GM12878 (cell line): ENCODE measurements at regions not wholly inside any gene's neighbourhood (a gene's known extent, or its start where the extent isn't known, plus 50 kb on each side); places are given as distances from the start of the nearest gene placed in this dataset.

Experiments used
- ATAC-seq: fragments of 200-7000 bp; cut with Tn5 transposase; 3 replicates; pipeline ENCODE4 v1.9.1; 2020; ENCODE audit warnings: mild to moderate bottlenecking, moderate library complexity
- BruUV-seq: library from RNA; stranded (reverse); fragments of 400-500 nt; replicated peaks from 2 replicates; lab custom pipeline; 2021; lab: Mats Ljungman, UMichigan
- CTCF ChIA-PET: fragments of 300-600 bp; sonication (Branson Sonifier 250); formaldehyde crosslinking; extraction: SDS; loops from one replicate; lab custom pipeline; 2021; ENCODE audit warnings: inconsistent platforms; lab: Yijun Ruan, JAX
- POLR2A ChIA-PET: fragments of 350-600 bp; formaldehyde crosslinking; extraction: SDS; loops from one replicate; lab custom pipeline; 2021; ENCODE audit warnings: inconsistent platforms; lab: Charles Lee
- RAD21 ChIA-PET: fragments of 300-600 bp; sonication (Branson Sonifier 250); formaldehyde crosslinking; loops from one replicate; lab custom pipeline; 2023; ENCODE audit warnings: antibody characterized with exemption; ENCODE audit not compliant: unreplicated experiment; lab: Charles Lee
- SMC1A ChIA-PET: fragments of 300-600 bp; sonication (Branson Sonifier 250); formaldehyde crosslinking; loops from one replicate; lab custom pipeline; 2023; ENCODE audit not compliant: unreplicated experiment, uncharacterized antibody; lab: Charles Lee
- DNase-seq: peaks from one replicate; pipeline ENCODE4 v3.0.0-alpha.2; 2011; ENCODE audit warnings: low read depth, low spot score
- FAIRE-seq: peaks from 3 replicates; lab custom pipeline; 2011; peaks lifted over from hg19 to GRCh38; lab: Jason Lieb, UNC
- H2AFZ ChIP-seq: 2 replicates; pipeline ENCODE4 v1.6.0; 2011; ENCODE audit warnings: low read depth, low read length, control low read depth; ENCODE audit not compliant: control insufficient read depth
- H3K27ac ChIP-seq: 2 replicates; pipeline ENCODE4 v1.5.1; 2011; ENCODE audit warnings: control low read depth; ENCODE audit not compliant: control insufficient read depth, insufficient read depth
- H3K27me3 ChIP-seq, 2 experiments: replicated peaks in 1 of 2; 2 replicates each; pipeline versions ENCODE4 v1.6.0 to v1.6.1; 2011; ENCODE audit warnings: low read length in 1 of 2; ENCODE audit not compliant: control insufficient read depth in 2 of 2, insufficient read depth in 2 of 2
- H3K36me3 ChIP-seq, 2 experiments: 2 replicates each; pipeline ENCODE4 v1.5.1; 2011; ENCODE audit warnings: low read length in 1 of 2; ENCODE audit not compliant: control insufficient read depth in 2 of 2, insufficient read depth in 2 of 2
- H3K4me1 ChIP-seq: 2 replicates; pipeline ENCODE4 v1.6.1; 2011; ENCODE audit warnings: mild to moderate bottlenecking, low read length, moderate library complexity, mixed read lengths; ENCODE audit not compliant: control insufficient read depth, insufficient read depth
- H3K4me2 ChIP-seq: 2 replicates; pipeline ENCODE4 v1.6.0; 2011; ENCODE audit warnings: control low read depth; ENCODE audit not compliant: control insufficient read depth, insufficient read depth
- H3K4me3 ChIP-seq: fragments of 200-600 bp; sonication (generic); 2 replicates; pipeline ENCODE4 v1.5.1; 2016
- H3K79me2 ChIP-seq: 2 replicates; pipeline ENCODE4 v1.6.0; 2011; ENCODE audit warnings: low read length; ENCODE audit not compliant: control insufficient read depth, insufficient read depth
- H3K9ac ChIP-seq: 2 replicates; pipeline ENCODE4 v1.8.0; 2011; ENCODE audit warnings: low read length, control low read depth, mixed read lengths; ENCODE audit not compliant: control insufficient read depth, insufficient read depth
- H3K9me3 ChIP-seq: replicated peaks from 3 replicates; pipeline ENCODE4 v1.5.1; 2011; ENCODE audit warnings: mild to moderate bottlenecking, low read length; ENCODE audit not compliant: control insufficient read depth, insufficient read depth
- H4K20me1 ChIP-seq: 2 replicates; pipeline ENCODE4 v1.6.0; 2011; ENCODE audit not compliant: control insufficient read depth, insufficient read depth
- BMI1 ChIP-seq: fragments of 450-650 bp; IDR thresholded peaks from 2 replicates; pipeline ENCODE4 v1.6.1; 2016; ENCODE audit warnings: mild to moderate bottlenecking, moderate library complexity, borderline replicate concordance
- BRCA1 ChIP-seq: IDR thresholded peaks from 2 replicates; pipeline ENCODE4 v1.6.1; 2011; ENCODE audit warnings: low read depth, low read length, improper control_type of control experiment
- CHD4 ChIP-seq: fragments of 200-600 bp; sonication (generic); IDR thresholded peaks from 2 replicates; pipeline ENCODE4 v1.6.1; 2016; ENCODE audit warnings: mild to moderate bottlenecking
- MEF2A ChIP-seq: IDR thresholded peaks from 2 replicates; pipeline ENCODE4 v1.6.1; 2011; ENCODE audit warnings: low read depth, mild to moderate bottlenecking, low read length, moderate library complexity; ENCODE audit not compliant: insufficient read depth
- NFYA ChIP-seq: IDR thresholded peaks from 2 replicates; pipeline ENCODE4 v1.6.1; 2011; ENCODE audit warnings: low read depth, mild to moderate bottlenecking, low read length, improper control_type of control experiment, borderline replicate concordance
- SPI1 ChIP-seq: IDR thresholded peaks from 2 replicates; pipeline ENCODE4 v1.6.1; 2011; ENCODE audit warnings: low read depth, mild to moderate bottlenecking, low read length, moderate library complexity, borderline replicate concordance; ENCODE audit not compliant: insufficient read depth
- SREBF2 ChIP-seq: IDR thresholded peaks from 2 replicates; pipeline ENCODE4 v1.6.1; 2012; ENCODE audit warnings: mild to moderate bottlenecking, low read length
- TAF1 ChIP-seq: IDR thresholded peaks from 2 replicates; pipeline ENCODE4 v1.6.1; 2011; ENCODE audit warnings: mild to moderate bottlenecking, low read depth, low read length, borderline replicate concordance
- ZNF24 ChIP-seq: fragments of 450-650 bp; IDR thresholded peaks from 2 replicates; pipeline ENCODE4 v1.6.1; 2017; ENCODE audit warnings: antibody characterized with exemption, mild to moderate bottlenecking
- ZNF622 ChIP-seq: fragments of 450-650 bp; IDR thresholded peaks from 2 replicates; pipeline ENCODE4 v1.6.1; 2017; ENCODE audit warnings: mild to moderate bottlenecking, inconsistent platforms
- ZSCAN29 ChIP-seq: fragments of 450-650 bp; IDR thresholded peaks from 2 replicates; pipeline ENCODE4 v1.6.1; 2017; ENCODE audit warnings: mild to moderate bottlenecking, moderate library complexity
- in situ Hi-C: fragments of 300-500 bp; cut with MboI; formaldehyde crosslinking; loops from 9 replicates; pipeline ENCODE4 v1.14.3; 2018; ENCODE audit warnings: mixed read lengths
- intact Hi-C: fragments of 100-400 bp; cut with micrococcal nuclease; formaldehyde crosslinking; loops from one replicate; pipeline ENCODE4 v1.14.2; 2022; ENCODE audit not compliant: unreplicated experiment
- TF ChIP-seq, protein P1 (sequence below): IDR thresholded peaks from 2 replicates; pipeline ENCODE4 v1.6.1; 2011; ENCODE audit warnings: low read depth, low read length, improper control_type of control experiment, borderline replicate concordance
- TF ChIP-seq, protein P2 (sequence below): IDR thresholded peaks from 2 replicates; pipeline ENCODE4 v1.6.1; 2012; ENCODE audit warnings: mild to moderate bottlenecking, low read depth, low read length

DNA sequence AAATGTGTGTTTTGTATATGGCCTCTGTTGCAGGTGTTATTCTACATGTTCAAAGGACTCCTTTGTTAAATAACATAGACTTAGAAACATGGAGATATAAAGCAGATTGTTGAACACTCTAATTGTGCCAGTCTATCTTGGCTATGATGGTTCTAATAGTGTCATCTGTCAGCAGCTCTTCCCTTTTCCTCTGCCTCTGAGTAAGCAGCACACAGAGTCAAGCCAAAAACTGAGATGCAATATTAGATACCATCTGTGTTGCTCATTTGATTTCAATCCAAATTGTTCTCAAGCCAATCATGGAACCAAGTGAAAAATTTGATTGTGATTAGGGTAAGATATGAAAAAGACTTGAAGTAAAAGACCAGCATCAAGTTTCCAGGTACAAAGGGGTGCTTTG lies 871.1 kb upstream of the MGAT4C start:
- Histone ChIP-seq H4K20me1 (no peaks in the 10 kb centered on the region), H3K9me3 (no peaks in the 10 kb centered on the region), H3K36me3 (no peaks in the 10 kb centered on the region), H3K4me1 (no peaks in the 10 kb centered on the region), H3K4me2 (no peak overlapping the region), H3K27ac (no peak overlapping the region), H3K27me3 (no peaks in the 10 kb centered on the region)
- no peak for DNase-seq
- POLR2A ChIA-PET: no interaction called here
- no TSS peak for BruUV-seq
- FAIRE-seq: no peak
- in situ Hi-C loops: no loop called here
- RAD21 ChIA-PET: no interaction called here
- no peak for TF ChIP-seq ZSCAN29
- TF ChIP-seq BMI1: no peak
- no peak for TF ChIP-seq ZNF622
- TF ChIP-seq, protein P1, sequence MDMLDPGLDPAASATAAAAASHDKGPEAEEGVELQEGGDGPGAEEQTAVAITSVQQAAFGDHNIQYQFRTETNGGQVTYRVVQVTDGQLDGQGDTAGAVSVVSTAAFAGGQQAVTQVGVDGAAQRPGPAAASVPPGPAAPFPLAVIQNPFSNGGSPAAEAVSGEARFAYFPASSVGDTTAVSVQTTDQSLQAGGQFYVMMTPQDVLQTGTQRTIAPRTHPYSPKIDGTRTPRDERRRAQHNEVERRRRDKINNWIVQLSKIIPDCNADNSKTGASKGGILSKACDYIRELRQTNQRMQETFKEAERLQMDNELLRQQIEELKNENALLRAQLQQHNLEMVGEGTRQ: no peak
- TF ChIP-seq SPI1: no peak
- TF ChIP-seq MEF2A: no peak
- TF ChIP-seq BRCA1: no peak
- TF ChIP-seq, protein P2, sequence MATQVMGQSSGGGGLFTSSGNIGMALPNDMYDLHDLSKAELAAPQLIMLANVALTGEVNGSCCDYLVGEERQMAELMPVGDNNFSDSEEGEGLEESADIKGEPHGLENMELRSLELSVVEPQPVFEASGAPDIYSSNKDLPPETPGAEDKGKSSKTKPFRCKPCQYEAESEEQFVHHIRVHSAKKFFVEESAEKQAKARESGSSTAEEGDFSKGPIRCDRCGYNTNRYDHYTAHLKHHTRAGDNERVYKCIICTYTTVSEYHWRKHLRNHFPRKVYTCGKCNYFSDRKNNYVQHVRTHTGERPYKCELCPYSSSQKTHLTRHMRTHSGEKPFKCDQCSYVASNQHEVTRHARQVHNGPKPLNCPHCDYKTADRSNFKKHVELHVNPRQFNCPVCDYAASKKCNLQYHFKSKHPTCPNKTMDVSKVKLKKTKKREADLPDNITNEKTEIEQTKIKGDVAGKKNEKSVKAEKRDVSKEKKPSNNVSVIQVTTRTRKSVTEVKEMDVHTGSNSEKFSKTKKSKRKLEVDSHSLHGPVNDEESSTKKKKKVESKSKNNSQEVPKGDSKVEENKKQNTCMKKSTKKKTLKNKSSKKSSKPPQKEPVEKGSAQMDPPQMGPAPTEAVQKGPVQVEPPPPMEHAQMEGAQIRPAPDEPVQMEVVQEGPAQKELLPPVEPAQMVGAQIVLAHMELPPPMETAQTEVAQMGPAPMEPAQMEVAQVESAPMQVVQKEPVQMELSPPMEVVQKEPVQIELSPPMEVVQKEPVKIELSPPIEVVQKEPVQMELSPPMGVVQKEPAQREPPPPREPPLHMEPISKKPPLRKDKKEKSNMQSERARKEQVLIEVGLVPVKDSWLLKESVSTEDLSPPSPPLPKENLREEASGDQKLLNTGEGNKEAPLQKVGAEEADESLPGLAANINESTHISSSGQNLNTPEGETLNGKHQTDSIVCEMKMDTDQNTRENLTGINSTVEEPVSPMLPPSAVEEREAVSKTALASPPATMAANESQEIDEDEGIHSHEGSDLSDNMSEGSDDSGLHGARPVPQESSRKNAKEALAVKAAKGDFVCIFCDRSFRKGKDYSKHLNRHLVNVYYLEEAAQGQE: no peak
- no peak for TF ChIP-seq TAF1
- TF ChIP-seq ZNF24: no peak
- TF ChIP-seq SREBF2: no peak
- TF ChIP-seq NFYA: no peak
- no peak for TF ChIP-seq CHD4
- TF ChIP-seq, all 136 proteins: peak for 0
- intact Hi-C loops: no loop called here
- Histone ChIP-seq H2AFZ (no peak overlapping the region), H3K4me3 (no peak overlapping the region), H3K79me2 (no peaks in the 10 kb centered on the region), H3K9ac (no peak overlapping the region)
- ChIA-PET SMC1A (no interaction called here), CTCF (no interaction called here)
- ATAC-seq: no peak
